CD4-positive, alpha-beta T cell treated with Interferon gamma for 1 hour (primary cell): ENCODE measurements at regions not wholly inside any gene's neighbourhood (a gene's known extent, or its start where the extent isn't known, plus 50 kb on each side); places are given as distances from the start of the nearest gene placed in this dataset.
"Not testable (repeated sequence)": the region's sequence is repeated elsewhere in the genome, so short reads cannot be mapped to it uniquely, and the experiment has no call there.

Source experiments
- DNase-seq: peaks from one replicate; pipeline ENCODE4 v3.0.0-alpha.2; 2020

DNA sequence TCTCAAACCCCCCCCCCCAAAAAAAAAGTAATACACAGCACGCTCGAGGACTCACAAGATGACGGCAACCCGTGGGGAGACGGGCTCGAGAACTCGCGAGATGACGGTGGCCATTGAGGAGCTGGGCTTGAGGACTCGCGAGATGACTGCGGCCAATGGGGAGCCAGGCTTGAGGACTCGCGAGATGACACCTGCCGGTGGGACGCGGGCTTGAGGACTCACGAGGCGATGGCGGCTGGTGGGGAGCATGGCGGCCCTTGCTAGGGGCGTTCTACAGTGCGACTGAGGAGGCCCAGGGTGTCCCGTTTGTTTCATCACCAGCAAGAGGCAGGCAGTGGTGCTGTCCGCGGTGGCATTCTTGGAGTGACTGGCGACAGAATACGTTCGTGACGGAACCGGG, 172.4 kb upstream of the MAGEB16 start:
- no peak for DNase-seq

DNA sequence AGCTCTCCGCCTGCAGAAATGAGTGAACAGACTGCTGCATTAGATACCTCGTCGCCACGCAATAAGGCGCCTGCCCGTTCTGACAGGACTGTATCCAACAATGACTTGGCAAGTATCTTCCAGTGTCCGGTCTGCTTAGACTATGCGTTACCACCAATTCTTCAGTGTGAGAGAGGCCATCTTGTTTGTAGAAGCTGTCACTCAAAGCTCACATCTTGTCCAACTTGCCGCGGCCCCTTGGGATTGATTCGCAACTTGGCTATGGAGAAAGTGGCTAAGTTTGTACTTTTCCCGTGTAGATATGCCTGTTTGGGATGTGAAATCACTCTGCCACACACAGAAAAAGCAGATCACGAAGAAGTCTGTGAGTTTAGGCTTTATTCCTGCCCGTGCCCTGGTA, 172.0 kb upstream of the MAGEB16 start:
- no peak for DNase-seq

- not testable (repeated sequence) for DNase-seq
Observed at GRCh38 chrX:35635971-35636370, 162.2 kb upstream of the MAGEB16 start.

- DNase-seq: no peak
Observed at GRCh38 chrX:35664833-35665232, 133.3 kb upstream of the MAGEB16 start.

GRCh38 chrX:35665311-35665710, 132.8 kb upstream of the MAGEB16 start:
- DNase-seq: no peak

DNA sequence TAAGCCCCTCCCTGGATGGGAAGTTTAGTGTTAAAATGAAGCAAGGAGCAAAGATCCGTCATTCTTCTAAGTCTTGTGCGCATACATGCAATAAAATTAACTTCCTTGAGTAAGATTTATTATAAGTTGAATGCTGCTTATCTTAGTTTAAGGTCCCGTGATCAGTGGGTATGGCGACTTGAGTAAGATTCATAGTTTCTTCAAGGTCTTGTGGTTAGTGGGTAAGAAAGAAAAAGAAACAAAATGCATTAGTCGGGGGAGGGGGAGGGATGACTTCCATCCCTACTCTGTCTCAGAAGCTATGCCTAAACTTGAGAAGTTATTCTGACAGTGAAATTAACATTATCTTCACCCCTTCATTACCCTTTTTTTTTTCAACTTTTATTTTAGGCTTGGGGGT, 127.3 kb upstream of the MAGEB16 start:
- DNase-seq: no peak

DNA sequence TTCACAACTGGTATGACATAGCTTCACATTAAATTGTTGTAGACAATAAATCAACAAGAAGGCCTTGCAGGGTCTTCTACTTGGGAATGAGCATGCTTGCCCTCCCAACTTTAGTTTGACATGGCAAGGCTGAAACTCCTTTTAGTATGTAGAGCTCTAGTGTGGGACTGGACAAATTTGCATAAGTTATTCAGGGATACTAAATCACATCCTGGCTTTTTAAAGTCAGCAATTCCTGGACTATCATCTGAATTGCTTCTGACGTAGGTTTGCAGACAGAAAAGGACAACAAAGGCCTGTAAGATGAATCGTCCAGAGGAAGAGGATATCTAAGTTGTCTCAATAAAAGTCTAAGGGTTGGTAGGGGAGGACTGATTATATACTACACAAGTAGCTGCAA, 123.0 kb upstream of the MAGEB16 start:
- DNase-seq: no peak

GRCh38 chrX:35680940-35681346, 117.2 kb upstream of the MAGEB16 start:
- DNase-seq: no peak

- DNase-seq: no peak
Observed at GRCh38 chrX:35682476-35682875, 115.7 kb upstream of the MAGEB16 start.

DNA sequence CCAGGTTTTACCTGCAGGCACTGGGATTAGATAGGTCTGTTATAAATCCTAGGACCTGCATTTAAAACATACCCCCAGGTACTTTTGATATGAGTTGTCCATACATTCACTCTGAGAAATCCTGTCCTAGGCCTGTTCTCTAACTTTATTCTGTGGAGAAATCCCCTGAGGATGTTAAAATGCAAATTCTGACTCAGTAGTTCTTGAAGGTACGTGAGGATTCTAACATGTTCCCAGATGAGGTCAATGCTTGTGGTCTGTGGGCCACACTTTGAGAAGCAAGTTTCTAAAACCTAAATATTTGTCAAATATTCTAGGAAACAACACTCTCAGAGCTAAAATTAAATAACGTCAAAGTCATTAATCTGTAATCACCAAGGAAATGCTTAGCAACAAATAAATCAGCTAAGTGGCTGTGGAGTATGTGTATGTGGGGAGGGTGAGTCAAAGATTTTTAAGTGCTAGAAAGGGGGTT, 101.3 kb upstream of the MAGEB16 start:
- DNase-seq: no peak

DNA sequence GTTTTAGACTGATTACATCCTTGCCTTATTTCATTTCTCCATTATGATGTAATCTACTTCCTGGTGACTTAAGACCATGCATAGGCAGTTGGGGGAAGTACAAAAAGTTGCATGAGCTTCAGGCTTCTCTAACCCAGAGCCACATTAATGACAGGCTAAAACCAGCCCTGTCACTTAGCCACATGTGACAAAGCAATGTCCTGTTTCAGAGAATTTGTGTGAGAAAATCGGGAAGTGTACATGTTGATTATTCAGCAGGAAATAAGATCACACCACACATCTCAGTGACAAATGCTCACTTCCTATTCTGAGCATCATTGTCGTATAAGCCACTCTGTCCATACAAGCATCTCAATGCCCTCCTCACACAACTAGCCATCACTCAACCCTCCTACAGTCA, 98.5 kb upstream of the MAGEB16 start:
- peak; percentile 24 for DNase-seq

GRCh38 chrX:35700121-35700520, 98.0 kb upstream of the MAGEB16 start:
- no peak for DNase-seq

- no peak for DNase-seq
Observed at GRCh38 chrX:35711281-35711680, 86.9 kb upstream of the MAGEB16 start.

DNA sequence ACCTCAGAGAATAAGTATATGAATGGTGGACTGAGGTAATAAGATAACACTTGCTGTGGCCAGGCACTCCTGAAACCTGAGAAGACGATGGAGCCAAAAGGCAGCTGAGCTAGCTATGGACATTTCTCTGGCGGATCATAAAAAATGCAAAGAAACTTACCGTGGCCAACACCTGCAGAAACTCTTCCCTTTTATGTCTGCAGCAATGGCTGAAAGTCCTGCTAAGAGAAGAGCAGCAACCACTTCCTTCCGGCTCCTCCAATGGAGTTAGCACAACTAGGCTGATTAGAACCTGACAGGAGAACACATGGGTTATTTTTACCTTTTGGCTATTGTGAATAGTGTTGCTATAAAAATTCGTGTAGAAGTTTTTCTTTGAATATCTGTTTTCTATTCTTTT, 76.0 kb upstream of the MAGEB16 start:
- DNase-seq: no peak

- no peak for DNase-seq
Observed at GRCh38 chrX:35726176-35726575, 72.0 kb upstream of the MAGEB16 start.

GRCh38 chrX:35728481-35728880, 69.7 kb upstream of the MAGEB16 start:
- DNase-seq: no peak

DNA sequence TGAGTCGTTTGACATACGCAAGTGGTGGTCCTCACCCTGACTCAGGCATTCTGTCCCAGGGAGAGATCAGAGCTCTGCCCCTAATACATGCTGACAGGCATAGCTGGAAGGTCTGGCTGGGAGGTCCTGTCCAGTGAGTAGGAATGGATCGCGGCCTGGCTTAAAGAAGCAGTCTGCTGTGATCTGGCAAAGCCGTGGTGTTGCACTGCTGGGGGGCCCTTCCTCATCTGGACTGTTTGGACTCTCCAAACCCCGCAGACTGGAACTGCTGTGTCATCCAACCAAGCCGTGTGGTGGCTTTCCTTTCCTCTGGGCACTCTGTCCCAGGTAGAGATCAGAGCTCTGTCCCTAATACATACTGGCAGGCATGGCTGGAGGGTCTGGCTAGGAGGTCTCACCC, 64.3 kb upstream of the MAGEB16 start:
- DNase-seq: no peak

- DNase-seq: no peak
Observed at GRCh38 chrX:35741142-35741541, 57.0 kb upstream of the MAGEB16 start.

DNA sequence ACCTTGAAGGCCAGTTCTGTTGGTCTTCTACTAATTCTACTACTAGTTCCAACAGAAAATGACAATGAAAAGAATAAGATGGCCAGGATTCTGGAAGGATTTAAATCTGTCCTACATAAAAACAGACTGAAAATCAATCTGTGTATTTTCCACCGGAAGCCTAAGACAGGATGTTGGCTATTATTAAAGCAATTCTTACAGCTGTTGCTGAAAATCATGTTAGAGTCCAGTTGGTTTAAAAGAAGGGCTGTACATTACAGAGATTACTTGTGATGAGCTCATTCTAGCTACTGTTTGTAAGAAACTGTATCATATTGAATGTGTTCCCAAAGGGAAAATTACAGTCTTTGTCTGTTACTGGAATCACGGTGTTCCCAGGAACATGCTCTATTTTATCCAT, 54.8 kb upstream of the MAGEB16 start:
- no peak for DNase-seq
